ENCODE measurements at regions not wholly inside any gene's neighbourhood (a gene's known extent, or its start where the extent isn't known, plus 50 kb on each side); places are given as distances from the start of the nearest gene placed in this dataset.

DNA sequence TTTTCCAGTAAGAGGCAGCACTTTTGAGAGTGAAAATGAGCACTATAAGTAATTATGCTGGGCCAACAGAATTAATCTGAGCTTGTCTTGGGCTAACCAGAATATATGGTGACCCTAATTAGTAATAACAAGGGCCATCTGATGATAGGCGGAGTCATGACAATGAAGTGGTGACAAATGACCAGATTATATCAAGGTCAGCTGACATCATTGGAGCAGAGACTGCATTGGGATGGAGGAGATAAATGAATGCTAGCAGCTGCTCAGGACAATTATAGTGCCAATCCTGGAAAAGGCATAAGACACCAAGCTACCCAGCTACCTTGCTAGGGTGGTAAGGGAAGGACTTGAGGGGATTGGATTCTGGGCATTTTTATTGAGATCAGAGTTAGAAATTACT is 1548.7 kb downstream of the RPA4 start:
- BruUV-seq (replicated peaks) = no TSS peak
- H3K9me3 ChIP-seq (ENCODE audit: low read length) = no peaks in the 10 kb centered on the region
- H2AFZ ChIP-seq (ENCODE audit: low read length) = no peak overlapping the region
- ChIA-PET CTCF (ENCODE audit: unreplicated experiment) (no interaction called here), POLR2A (no interaction called here)
- H3K79me2 ChIP-seq (ENCODE audit: insufficient read depth, low read depth, low read length) = no peaks in the 10 kb centered on the region
- no peaks in the 10 kb centered on the region for H4K20me1 ChIP-seq (ENCODE audit: insufficient read depth, low read length)
- H3K9me2 ChIP-seq (ENCODE audit: insufficient read depth, low read length) = no peaks in the 10 kb centered on the region
- TF ChIP-seq, protein P1, sequence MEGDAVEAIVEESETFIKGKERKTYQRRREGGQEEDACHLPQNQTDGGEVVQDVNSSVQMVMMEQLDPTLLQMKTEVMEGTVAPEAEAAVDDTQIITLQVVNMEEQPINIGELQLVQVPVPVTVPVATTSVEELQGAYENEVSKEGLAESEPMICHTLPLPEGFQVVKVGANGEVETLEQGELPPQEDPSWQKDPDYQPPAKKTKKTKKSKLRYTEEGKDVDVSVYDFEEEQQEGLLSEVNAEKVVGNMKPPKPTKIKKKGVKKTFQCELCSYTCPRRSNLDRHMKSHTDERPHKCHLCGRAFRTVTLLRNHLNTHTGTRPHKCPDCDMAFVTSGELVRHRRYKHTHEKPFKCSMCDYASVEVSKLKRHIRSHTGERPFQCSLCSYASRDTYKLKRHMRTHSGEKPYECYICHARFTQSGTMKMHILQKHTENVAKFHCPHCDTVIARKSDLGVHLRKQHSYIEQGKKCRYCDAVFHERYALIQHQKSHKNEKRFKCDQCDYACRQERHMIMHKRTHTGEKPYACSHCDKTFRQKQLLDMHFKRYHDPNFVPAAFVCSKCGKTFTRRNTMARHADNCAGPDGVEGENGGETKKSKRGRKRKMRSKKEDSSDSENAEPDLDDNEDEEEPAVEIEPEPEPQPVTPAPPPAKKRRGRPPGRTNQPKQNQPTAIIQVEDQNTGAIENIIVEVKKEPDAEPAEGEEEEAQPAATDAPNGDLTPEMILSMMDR (conservative IDR thresholded peaks at IDR 0.05; ENCODE audit: low read length) = no peak
- no peak for TF ChIP-seq EZH2phosphoT487 (IDR thresholded peaks at IDR 0.05; ENCODE audit: borderline replicate concordance, low read depth, low read length)
- no peak overlapping the region for H3K4me2 ChIP-seq (ENCODE audit: low read length)
- intact Hi-C loops (cut with micrococcal nuclease; ENCODE audit: unreplicated experiment) = no loop called here
- DNase-seq (ENCODE audit: low spot score) = no peak
- H3K4me1 ChIP-seq (ENCODE audit: insufficient read depth, low read length, poor library complexity, severe bottlenecking) = no peaks in the 10 kb centered on the region
- H3K36me3 ChIP-seq (ENCODE audit: insufficient read depth, low read length) = no peaks in the 10 kb centered on the region
- H3K4me3 ChIP-seq (ENCODE audit: low read depth, low read length, poor library complexity, severe bottlenecking) = no peak overlapping the region
- H3K27ac ChIP-seq (ENCODE audit: low read depth, low read length, poor library complexity, severe bottlenecking) = no peak overlapping the region

- no peak overlapping the region for H3K27ac ChIP-seq (ENCODE audit: low read depth, low read length, poor library complexity, severe bottlenecking)
- intact Hi-C loops (cut with micrococcal nuclease; ENCODE audit: unreplicated experiment) = no loop called here
- TF ChIP-seq EZH2phosphoT487 (IDR thresholded peaks at IDR 0.05; ENCODE audit: borderline replicate concordance, low read depth, low read length) = no peak
- POLR2A ChIA-PET = no interaction called here
- H3K9me3 ChIP-seq (ENCODE audit: low read length) = no peaks in the 10 kb centered on the region
- CTCF ChIA-PET (ENCODE audit: unreplicated experiment) = no interaction called here
- BruUV-seq (replicated peaks) = no TSS peak
- no peak overlapping the region for H3K4me3 ChIP-seq (ENCODE audit: low read depth, low read length, poor library complexity, severe bottlenecking)
- H2AFZ ChIP-seq (ENCODE audit: low read length) = no peak overlapping the region
- no peak for DNase-seq (ENCODE audit: low spot score)
- no peaks in the 10 kb centered on the region for H3K4me1 ChIP-seq (ENCODE audit: insufficient read depth, low read length, poor library complexity, severe bottlenecking)
- H3K9me2 ChIP-seq (ENCODE audit: insufficient read depth, low read length) = no peaks in the 10 kb centered on the region
- no peaks in the 10 kb centered on the region for H3K79me2 ChIP-seq (ENCODE audit: insufficient read depth, low read depth, low read length)
- H4K20me1 ChIP-seq (ENCODE audit: insufficient read depth, low read length) = no peaks in the 10 kb centered on the region
- no peaks in the 10 kb centered on the region for H3K36me3 ChIP-seq (ENCODE audit: insufficient read depth, low read length)
- H3K4me2 ChIP-seq (ENCODE audit: low read length) = no peak overlapping the region
Observed at GRCh38 chrX:98448524-98448923, 1564.8 kb downstream of the RPA4 start.

GRCh38 chrX:98452456-98452855 is 1568.7 kb downstream of the RPA4 start:
- intact Hi-C loops (cut with micrococcal nuclease; ENCODE audit: unreplicated experiment) = no loop called here
- no peak overlapping the region for H3K27ac ChIP-seq (ENCODE audit: low read depth, low read length, poor library complexity, severe bottlenecking)
- POLR2A ChIA-PET = no interaction called here

More at GRCh38 chrX:98452456-98452855, 1568.7 kb downstream of the RPA4 start:
- H4K20me1 ChIP-seq (ENCODE audit: insufficient read depth, low read length) = no peaks in the 10 kb centered on the region
- TF ChIP-seq EZH2phosphoT487 (IDR thresholded peaks at IDR 0.05; ENCODE audit: borderline replicate concordance, low read depth, low read length) = no peak
- TF ChIP-seq, protein P1 (conservative IDR thresholded peaks at IDR 0.05; ENCODE audit: low read length) = no peak
- no peak overlapping the region for H3K4me2 ChIP-seq (ENCODE audit: low read length)
- no TSS peak for BruUV-seq (replicated peaks)
- H3K9me2 ChIP-seq (ENCODE audit: insufficient read depth, low read length) = no peaks in the 10 kb centered on the region
- H3K4me3 ChIP-seq (ENCODE audit: low read depth, low read length, poor library complexity, severe bottlenecking) = no peak overlapping the region
- CTCF ChIA-PET (ENCODE audit: unreplicated experiment) = no interaction called here
- H3K4me1 ChIP-seq (ENCODE audit: insufficient read depth, low read length, poor library complexity, severe bottlenecking) = no peaks in the 10 kb centered on the region
- no peak for DNase-seq (ENCODE audit: low spot score)
- no peaks in the 10 kb centered on the region for H3K36me3 ChIP-seq (ENCODE audit: insufficient read depth, low read length)
- no peak overlapping the region for H2AFZ ChIP-seq (ENCODE audit: low read length)
- no peaks in the 10 kb centered on the region for H3K79me2 ChIP-seq (ENCODE audit: insufficient read depth, low read depth, low read length)
- H3K9me3 ChIP-seq (ENCODE audit: low read length) = no peaks in the 10 kb centered on the region
